H1 (cell line): ENCODE measurements at regions not wholly inside any gene's neighbourhood (a gene's known extent, or its start where the extent isn't known, plus 50 kb on each side); places are given as distances from the start of the nearest gene placed in this dataset.

Source experiments
- CTCF ChIA-PET: fragments of 300-600 bp; sonication (Branson Sonifier 250); formaldehyde crosslinking; loops from one replicate; lab custom pipeline; 2021; ENCODE audit not compliant: partially characterized antibody; lab: Charles Lee
- POLR2A ChIA-PET: fragments of 300-600 bp; sonication (Branson Sonifier 250); formaldehyde crosslinking; loops from one replicate; lab custom pipeline; 2021; ENCODE audit warnings: inconsistent platforms; ENCODE audit not compliant: partially characterized antibody; lab: Charles Lee
- DNase-seq, 2 experiments: peaks; one replicate each; pipeline versions ENCODE4 v3.0.0 to v3.0.0-alpha.2; 2010 to 2022; ENCODE audit warnings: low spot score in 2 of 2, low read depth in 1 of 2, mixed read lengths in 1 of 2
- FAIRE-seq: peaks from 2 replicates; lab custom pipeline; 2011; peaks lifted over from hg19 to GRCh38; lab: Jason Lieb, UNC
- H2AFZ ChIP-seq: 2 replicates; pipeline ENCODE4 v1.8.1; 2012; ENCODE audit warnings: low read length, inconsistent platforms
- H2AK5ac ChIP-seq: 2 replicates; pipeline ENCODE4 v1.6.1; 2013; ENCODE audit warnings: low read depth, low read length
- H2BK120ac ChIP-seq: replicated peaks from 2 replicates; pipeline ENCODE3; 2013; ENCODE audit warnings: low read depth, low read length, inconsistent platforms
- H2BK12ac ChIP-seq: 2 replicates; pipeline ENCODE4 v1.6.1; 2013; ENCODE audit warnings: low read depth, low read length
- H2BK15ac ChIP-seq: 2 replicates; pipeline ENCODE4 v1.6.1; 2013; ENCODE audit warnings: low read length
- H2BK20ac ChIP-seq: 2 replicates; pipeline ENCODE4 v1.6.1; 2013; ENCODE audit warnings: low read length
- H2BK5ac ChIP-seq: 2 replicates; pipeline ENCODE4 v1.6.1; 2013; ENCODE audit warnings: low read depth, low read length
- H3K14ac ChIP-seq: 2 replicates; pipeline ENCODE4 v1.6.1; 2013; ENCODE audit warnings: inconsistent platforms; ENCODE audit not compliant: insufficient read length
- H3K18ac ChIP-seq: 2 replicates; pipeline ENCODE4 v1.6.1; 2013; ENCODE audit warnings: low read length; ENCODE audit errors: extremely low read depth
- H3K23ac ChIP-seq: 2 replicates; pipeline ENCODE4 v1.6.1; 2013; ENCODE audit warnings: inconsistent platforms; ENCODE audit not compliant: insufficient read length
- H3K23me2 ChIP-seq: 2 replicates; pipeline ENCODE4 v1.6.1; 2013; ENCODE audit warnings: low read depth, low read length
- H3K27ac ChIP-seq: 2 replicates; pipeline ENCODE4 v1.6.1; 2011; ENCODE audit warnings: low read depth, low read length, inconsistent platforms
- H3K27me3 ChIP-seq, 4 experiments: replicated peaks in 1 of 4; 1 replicate in 1 of 4; 2 replicates in 3 of 4; pipeline versions ENCODE4 v1.6.1 to v1.8.1; 2011 to 2013; ENCODE audit warnings: low read length in 3 of 4, mild to moderate bottlenecking in 3 of 4, inconsistent platforms in 2 of 4, mixed read lengths in 2 of 4, moderate library complexity in 1 of 4; ENCODE audit not compliant: control insufficient read depth in 3 of 4, insufficient read depth in 3 of 4; ENCODE audit errors: extremely low read depth in 1 of 4
- H3K36me3 ChIP-seq, 4 experiments: 2 replicates each; pipeline versions ENCODE4 v1.6.1 to v1.8.1; 2011 to 2013; ENCODE audit warnings: mild to moderate bottlenecking in 4 of 4, low read length in 3 of 4, moderate library complexity in 2 of 4, control low read depth in 1 of 4, inconsistent platforms in 1 of 4; ENCODE audit not compliant: insufficient read depth in 4 of 4, control insufficient read depth in 2 of 4
- H3K4ac ChIP-seq: replicated peaks from 2 replicates; pipeline ENCODE3; 2013; ENCODE audit warnings: low read length, low read depth, mixed read lengths, inconsistent platforms; ENCODE audit not compliant: insufficient read length
- H3K4me1 ChIP-seq, 4 experiments: replicated peaks in 1 of 4; 1 replicate in 1 of 4; 2 replicates in 3 of 4; pipeline versions ENCODE4 v1.6.1 to v1.8.1; 2011 to 2013; ENCODE audit warnings: low read length in 3 of 4, inconsistent platforms in 2 of 4, mixed read lengths in 1 of 4; ENCODE audit not compliant: insufficient read depth in 4 of 4, control insufficient read depth in 3 of 4
- H3K4me2 ChIP-seq, 2 experiments: 2 replicates each; pipeline versions ENCODE4 v1.6.1 to v1.8.1; 2011 to 2013; ENCODE audit warnings: low read depth in 2 of 2, low read length in 2 of 2, control low read depth in 1 of 2, inconsistent platforms in 1 of 2, mild to moderate bottlenecking in 1 of 2; ENCODE audit not compliant: insufficient read depth in 1 of 2
- H3K4me3 ChIP-seq, 4 experiments: fragments of 200-600, 300-600 bp in 1 of 4; sonication (generic), shearing (Covaris generic), sonication (Bioruptor Twin) in 1 of 4; 2 replicates each; pipeline versions ENCODE4 v1.5.1 to v1.8.1; 2011 to 2016; ENCODE audit warnings: low read length in 4 of 4, low read depth in 3 of 4, control low read depth in 2 of 4, inconsistent platforms in 2 of 4, mild to moderate bottlenecking in 2 of 4, mixed read lengths in 1 of 4, moderate library complexity in 1 of 4; ENCODE audit not compliant: insufficient read depth in 2 of 4; ENCODE audit errors: extremely low read depth in 1 of 4
- H3K56ac ChIP-seq: replicated peaks from 2 replicates; pipeline ENCODE3; 2013; ENCODE audit warnings: low read depth, mild to moderate bottlenecking, mixed read lengths, low read length, inconsistent platforms; ENCODE audit not compliant: insufficient read length
- H3K79me1 ChIP-seq: 2 replicates; pipeline ENCODE4 v1.6.1; 2013; ENCODE audit warnings: low read depth, low read length, control low read depth
- H3K79me2 ChIP-seq, 2 experiments: 2 replicates each; pipeline versions ENCODE4 v1.6.1 to v1.8.1; 2012 to 2013; ENCODE audit warnings: low read length in 2 of 2, mild to moderate bottlenecking in 2 of 2, inconsistent platforms in 1 of 2; ENCODE audit not compliant: insufficient read depth in 2 of 2, control insufficient read depth in 1 of 2
- H3K9ac ChIP-seq, 4 experiments: replicated peaks in 1 of 4; 1 replicate in 1 of 4; 2 replicates in 3 of 4; pipeline versions ENCODE4 v1.6.1 to v1.8.1; 2011 to 2013; ENCODE audit warnings: low read depth in 3 of 4, low read length in 3 of 4, control low read depth in 2 of 4, mild to moderate bottlenecking in 2 of 4, moderate library complexity in 2 of 4, inconsistent platforms in 1 of 4; ENCODE audit errors: extremely low read depth in 1 of 4
- H3K9me3 ChIP-seq, 2 experiments: 2 replicates each; pipeline versions ENCODE4 v1.6.1 to v1.8.1; 2012 to 2013; ENCODE audit warnings: mild to moderate bottlenecking in 2 of 2, moderate library complexity in 2 of 2, control low read depth in 1 of 2, inconsistent platforms in 1 of 2, low read depth in 1 of 2, low read length in 1 of 2, mixed read lengths in 1 of 2; ENCODE audit not compliant: insufficient read depth in 2 of 2
- H4K20me1 ChIP-seq, 2 experiments: replicated peaks in 1 of 2; 2 replicates each; pipeline versions ENCODE3 to v1.8.1; 2011 to 2013; ENCODE audit warnings: inconsistent platforms in 2 of 2, low read length in 2 of 2, mild to moderate bottlenecking in 1 of 2; ENCODE audit not compliant: insufficient read depth in 2 of 2, control insufficient read depth in 1 of 2
- H4K5ac ChIP-seq: 2 replicates; pipeline ENCODE4 v1.6.1; 2013; ENCODE audit warnings: low read length, low read depth, mixed read lengths, inconsistent platforms; ENCODE audit not compliant: insufficient read length
- H4K8ac ChIP-seq: 2 replicates; pipeline ENCODE4 v1.8.0; 2013; ENCODE audit warnings: mild to moderate bottlenecking, moderate library complexity, low read length, inconsistent platforms; ENCODE audit not compliant: insufficient read depth; ENCODE audit errors: extremely low read depth
- H4K91ac ChIP-seq: replicated peaks from 2 replicates; pipeline ENCODE3; 2013; ENCODE audit warnings: low read length, mixed read lengths, inconsistent platforms; ENCODE audit not compliant: insufficient read length
- CEBPB ChIP-seq: IDR thresholded peaks from 2 replicates; pipeline ENCODE4 v1.6.1; 2012; ENCODE audit warnings: low read depth, low read length
- JUND ChIP-seq: IDR thresholded peaks from 2 replicates; pipeline ENCODE4 v1.6.1; 2011; ENCODE audit warnings: mild to moderate bottlenecking, improper control_type of control experiment, low read length
- RXRA ChIP-seq: IDR thresholded peaks from 2 replicates; pipeline ENCODE4 v1.6.1; 2011; ENCODE audit warnings: low read depth, mild to moderate bottlenecking, low read length, moderate library complexity; ENCODE audit not compliant: insufficient read depth
- SIN3A ChIP-seq, 2 experiments: IDR thresholded peaks in 1 of 2; conservative IDR thresholded peaks in 1 of 2; 2 replicates each; pipeline ENCODE4 v1.6.1; 2011 to 2012; ENCODE audit warnings: low read length in 2 of 2, improper control_type of control experiment in 1 of 2, low read depth in 1 of 2, mild to moderate bottlenecking in 1 of 2
- SIX5 ChIP-seq: IDR thresholded peaks from 2 replicates; pipeline ENCODE4 v1.6.1; 2011; ENCODE audit warnings: mild to moderate bottlenecking, low read depth, low read length
- SP4 ChIP-seq: IDR thresholded peaks from 2 replicates; pipeline ENCODE4 v1.6.1; 2012; ENCODE audit warnings: low read length, inconsistent platforms
- TAF1 ChIP-seq: IDR thresholded peaks from 2 replicates; pipeline ENCODE4 v1.6.1; 2011; ENCODE audit warnings: mild to moderate bottlenecking, low read depth, low read length
- ZNF274 ChIP-seq: IDR thresholded peaks from 2 replicates; pipeline ENCODE4 v1.7.0; 2012; ENCODE audit warnings: low read length, borderline replicate concordance; ENCODE audit errors: extremely low read depth
- WGBS, 2 experiments: shearing (Covaris generic) in 1 of 2; methylation state at CpG; one replicate each; pipeline versions ENCODE4 v1.1.6 to v1.1.7; 2013 to 2015; ENCODE audit warnings: low lambda C conversion rate in 2 of 2, mixed read lengths in 2 of 2, inconsistent platforms in 1 of 2, low coverage in 1 of 2, missing lambda C conversion rate in 1 of 2; ENCODE audit not compliant: insufficient replicate concordance in 2 of 2, insufficient coverage in 1 of 2, insufficient read length in 1 of 2; ENCODE audit errors: extremely low coverage in 1 of 2, missing lambda C conversion rate in 1 of 2; 5-methylcytosine and 5-hydroxymethylcytosine counted together
- TF ChIP-seq, protein P1 (sequence below): IDR thresholded peaks from 2 replicates; pipeline ENCODE4 v1.6.1; 2012; ENCODE audit warnings: low read length, inconsistent platforms

GRCh38 chrX:47743504-47743903 lies 84.5 kb upstream of the UXT start:
- H3K23me2 ChIP-seq = no peaks in the 10 kb centered on the region
- H3K9me3 ChIP-seq = no peaks in the 10 kb centered on the region
- H3K18ac ChIP-seq = no peak overlapping the region
- no peak overlapping the region for H3K4ac ChIP-seq
- H2BK5ac ChIP-seq = no peak overlapping the region
- H4K20me1 ChIP-seq = no peaks in the 10 kb centered on the region
- H3K23ac ChIP-seq = no peak overlapping the region
- WGBS, 2 experiments = 71% methylated on average over 2 of the region's 2 CpGs; no CpG with 5 or more reads in 1 of the 2 experiments
- H3K4me3 ChIP-seq = no peak overlapping the region
- H3K79me2 ChIP-seq = no peaks in the 10 kb centered on the region
- no peak overlapping the region for H4K91ac ChIP-seq
- no peak overlapping the region for H2BK15ac ChIP-seq
- no peak for FAIRE-seq
- no peaks in the 10 kb centered on the region for H3K79me1 ChIP-seq
- no peak overlapping the region for H2AK5ac ChIP-seq
- H3K27me3 ChIP-seq = no peaks in the 10 kb centered on the region
- no peak overlapping the region for H2AFZ ChIP-seq
- H2BK12ac ChIP-seq = no peak overlapping the region
- H3K27ac ChIP-seq = no peak overlapping the region
- H4K5ac ChIP-seq = no peak overlapping the region
- no peak overlapping the region for H2BK120ac ChIP-seq
- CTCF ChIA-PET = no interaction called here
- no peak overlapping the region for H3K14ac ChIP-seq
- no peak overlapping the region for H3K56ac ChIP-seq
- H3K36me3 ChIP-seq = no peaks in the 10 kb centered on the region
- POLR2A ChIA-PET = no interaction called here
- H3K4me1 ChIP-seq = no peaks in the 10 kb centered on the region
- no peak for TF ChIP-seq SIN3A (conservative IDR thresholded peaks at IDR 0.05 in 1 of 2, IDR thresholded peaks at IDR 0.05 in 1 of 2; ENCODE audit: low read depth in 1 of 2, low read length in 2 of 2)
- no peak for TF ChIP-seq SIX5
- TF ChIP-seq, protein P1, sequence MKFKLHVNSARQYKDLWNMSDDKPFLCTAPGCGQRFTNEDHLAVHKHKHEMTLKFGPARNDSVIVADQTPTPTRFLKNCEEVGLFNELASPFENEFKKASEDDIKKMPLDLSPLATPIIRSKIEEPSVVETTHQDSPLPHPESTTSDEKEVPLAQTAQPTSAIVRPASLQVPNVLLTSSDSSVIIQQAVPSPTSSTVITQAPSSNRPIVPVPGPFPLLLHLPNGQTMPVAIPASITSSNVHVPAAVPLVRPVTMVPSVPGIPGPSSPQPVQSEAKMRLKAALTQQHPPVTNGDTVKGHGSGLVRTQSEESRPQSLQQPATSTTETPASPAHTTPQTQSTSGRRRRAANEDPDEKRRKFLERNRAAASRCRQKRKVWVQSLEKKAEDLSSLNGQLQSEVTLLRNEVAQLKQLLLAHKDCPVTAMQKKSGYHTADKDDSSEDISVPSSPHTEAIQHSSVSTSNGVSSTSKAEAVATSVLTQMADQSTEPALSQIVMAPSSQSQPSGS = no peak
- TF ChIP-seq SP4 = no peak
- no peak for TF ChIP-seq TAF1
- TF ChIP-seq RXRA = no peak
- no peak for TF ChIP-seq CEBPB
- no peak for TF ChIP-seq JUND
- no peak for TF ChIP-seq ZNF274
- no peak overlapping the region for H3K9ac ChIP-seq
- no peak for DNase-seq
- H4K8ac ChIP-seq = no peak overlapping the region
- H2BK20ac ChIP-seq = no peak overlapping the region
- no peak overlapping the region for H3K4me2 ChIP-seq
